Uterus (tissue), 3 donors: ENCODE measurements at regions not wholly inside any gene's neighbourhood (a gene's known extent, or its start where the extent isn't known, plus 50 kb on each side); places are given as distances from the start of the nearest gene placed in this dataset.

Source experiments
- DNase-seq, 2 donors: peaks; one replicate each; pipeline ENCODE4 v3.0.0-alpha.2; 2019 to 2020
- H3K27ac ChIP-seq, 2 donors: fragments of 200-600 bp; sonication (generic); 1 replicate in 1 of 2; 2 replicates in 1 of 2; pipeline ENCODE4 v1.5.1; 2016 to 2018
- H3K27me3 ChIP-seq, 2 donors: fragments of 200-600 bp; sonication (generic); one replicate each; pipeline ENCODE4 v1.5.1; 2018 to 2019; ENCODE audit warnings: control low read depth in 1 of 2
- H3K36me3 ChIP-seq, 2 donors: fragments of 200-600 bp; sonication (generic); one replicate each; pipeline ENCODE4 v1.5.1; 2019; ENCODE audit warnings: control low read depth in 1 of 2
- H3K4me1 ChIP-seq, 2 donors: fragments of 200-600 bp; sonication (generic); one replicate each; pipeline ENCODE4 v1.5.1; 2018 to 2019; ENCODE audit warnings: control low read depth in 1 of 2
- H3K4me3 ChIP-seq, 2 donors: fragments of 200-600 bp; sonication (generic); 1 replicate in 1 of 2; 2 replicates in 1 of 2; pipeline ENCODE4 v1.5.1; 2018 to 2019; ENCODE audit warnings: mild to moderate bottlenecking in 1 of 2
- H3K9me3 ChIP-seq, 2 donors: fragments of 200-600 bp; sonication (generic); one replicate each; pipeline ENCODE4 v1.5.1; 2019; ENCODE audit warnings: control low read depth in 1 of 2
- CTCF ChIP-seq, 4 experiments: fragments of 200-600 bp in 2 of 4; fragments of 450-650 bp in 2 of 4; sonication (generic) in 2 of 4; IDR thresholded peaks; one replicate each; pipeline ENCODE4 v1.5.1; 2016 to 2019; ENCODE audit warnings: antibody characterized with exemption in 4 of 4, mild to moderate bottlenecking in 2 of 4, moderate library complexity in 1 of 4
- POLR2A ChIP-seq, 2 donors: fragments of 450-650 bp; IDR thresholded peaks; one replicate each; pipeline ENCODE4 v1.6.1; 2016; ENCODE audit warnings: antibody characterized with exemption in 2 of 2, mild to moderate bottlenecking in 1 of 2, moderate library complexity in 1 of 2
- intact Hi-C: fragments of 100-400 bp; cut with DNase I; formaldehyde crosslinking; loops from one replicate; pipeline ENCODE4 v1.15.1; 2023; ENCODE audit warnings: low total_unique reads
- donor health status: DM: yes; HTN: yes; CAD: no.

- intact Hi-C loops = no loop called here
- Histone ChIP-seq H3K27me3 (no peaks in the 10 kb centered on the region), H3K4me3 (no peak overlapping the region), H3K27ac (no peak overlapping the region), H3K36me3 (no peaks in the 10 kb centered on the region), H3K9me3 (no peaks in the 10 kb centered on the region), H3K4me1 (no peaks in the 10 kb centered on the region)
- TF ChIP-seq CTCF (IDR thresholded peaks at IDR 0.05) = no peak
- TF ChIP-seq POLR2A (IDR thresholded peaks at IDR 0.05) = no peak
- no peak for DNase-seq
Observed at GRCh38 chr5:23089286-23089685, 236.1 kb upstream of the CDH12 start.

- TF ChIP-seq POLR2A (IDR thresholded peaks at IDR 0.05) = no peak
- no peak for TF ChIP-seq CTCF (IDR thresholded peaks at IDR 0.05)
- no peaks in the 10 kb centered on the region for H3K9me3 ChIP-seq
- no peaks in the 10 kb centered on the region for H3K4me1 ChIP-seq
- H3K36me3 ChIP-seq = no peaks in the 10 kb centered on the region
- H3K27me3 ChIP-seq = no peaks in the 10 kb centered on the region
- no peak overlapping the region for H3K27ac ChIP-seq
- no peak overlapping the region for H3K4me3 ChIP-seq
- DNase-seq = no peak
- intact Hi-C loops = no loop called here
Observed at GRCh38 chr5:23084815-23085214, 231.7 kb upstream of the CDH12 start.

GRCh38 chr5:23072179-23072578 lies 219.0 kb upstream of the CDH12 start:
- intact Hi-C loops = no loop called here
- H3K27ac ChIP-seq = no peak overlapping the region
- no peaks in the 10 kb centered on the region for H3K4me1 ChIP-seq
- no peak overlapping the region for H3K4me3 ChIP-seq
- H3K36me3 ChIP-seq = no peaks in the 10 kb centered on the region
- H3K9me3 ChIP-seq = no peaks in the 10 kb centered on the region
- DNase-seq = no peak
- TF ChIP-seq CTCF (IDR thresholded peaks at IDR 0.05) (no peak), POLR2A (IDR thresholded peaks at IDR 0.05) (no peak)
- no peaks in the 10 kb centered on the region for H3K27me3 ChIP-seq

GRCh38 chr5:23071682-23072081 lies 218.5 kb upstream of the CDH12 start:
- H3K27ac ChIP-seq = no peak overlapping the region
- H3K36me3 ChIP-seq = no peaks in the 10 kb centered on the region
- no peak for TF ChIP-seq CTCF (IDR thresholded peaks at IDR 0.05)
- TF ChIP-seq POLR2A (IDR thresholded peaks at IDR 0.05) = no peak
- H3K4me1 ChIP-seq = no peaks in the 10 kb centered on the region
- intact Hi-C loops = no loop called here
- no peaks in the 10 kb centered on the region for H3K27me3 ChIP-seq
- no peak overlapping the region for H3K4me3 ChIP-seq
- no peaks in the 10 kb centered on the region for H3K9me3 ChIP-seq
- no peak for DNase-seq

GRCh38 chr5:23064710-23065109 lies 211.6 kb upstream of the CDH12 start:
- Histone ChIP-seq H3K4me1 (no peaks in the 10 kb centered on the region), H3K4me3 (no peak overlapping the region), H3K27me3 (no peaks in the 10 kb centered on the region), H3K27ac (no peak overlapping the region), H3K36me3 (no peaks in the 10 kb centered on the region), H3K9me3 (no peaks in the 10 kb centered on the region)
- DNase-seq = no peak
- intact Hi-C loops = no loop called here
- no peak for TF ChIP-seq POLR2A (IDR thresholded peaks at IDR 0.05)
- TF ChIP-seq CTCF (IDR thresholded peaks at IDR 0.05) = no peak
